ENCODE measurements at regions not wholly inside any gene's neighbourhood (a gene's known extent, or its start where the extent isn't known, plus 50 kb on each side); places are given as distances from the start of the nearest gene placed in this dataset.
"Not testable (repeated sequence)": the region's sequence is repeated elsewhere in the genome, so short reads cannot be mapped to it uniquely, and the experiment has no call there.

- no peak for DNase-seq (ENCODE audit: low spot score in 2 of 2)
- no peak for FAIRE-seq
Observed at GRCh38 chr1:185480545-185480944, 163.5 kb upstream of the IVNS1ABP start.

- FAIRE-seq = no peak
- no peak for DNase-seq (ENCODE audit: low spot score in 2 of 2)
Observed at GRCh38 chr1:185479796-185480195, 162.8 kb upstream of the IVNS1ABP start.

GRCh38 chr1:185478877-185479276 lies 161.8 kb upstream of the IVNS1ABP start:
- no peak for FAIRE-seq
- DNase-seq (ENCODE audit: low spot score in 2 of 2) = no peak

GRCh38 chr1:185477638-185478580 lies 160.9 kb upstream of the IVNS1ABP start:
- no peak for DNase-seq (ENCODE audit: low spot score in 2 of 2)
- FAIRE-seq = no peak

- no peak for DNase-seq (ENCODE audit: low spot score in 2 of 2)
- FAIRE-seq = no peak
Observed at GRCh38 chr1:185474440-185475149, 157.6 kb upstream of the IVNS1ABP start.

GRCh38 chr1:185473186-185473585 lies 156.1 kb upstream of the IVNS1ABP start:
- FAIRE-seq (no peak), DNase-seq (ENCODE audit: low spot score in 2 of 2) (no peak)

- FAIRE-seq = no peak
- DNase-seq (ENCODE audit: low spot score in 2 of 2) = no peak
Observed at GRCh38 chr1:185468626-185469025, 151.6 kb upstream of the IVNS1ABP start.

GRCh38 chr1:185467122-185467521 lies 150.1 kb upstream of the IVNS1ABP start:
- DNase-seq (ENCODE audit: low spot score in 2 of 2) (no peak), FAIRE-seq (no peak)

GRCh38 chr1:185464777-185465176 lies 147.7 kb upstream of the IVNS1ABP start:
- no peak for DNase-seq (ENCODE audit: low spot score in 2 of 2)
- no peak for FAIRE-seq

GRCh38 chr1:185463433-185463832 lies 146.4 kb upstream of the IVNS1ABP start:
- no peak for FAIRE-seq

GRCh38 chr1:185463011-185463410 lies 146.0 kb upstream of the IVNS1ABP start:
- FAIRE-seq (no peak), DNase-seq (ENCODE audit: low spot score in 2 of 2) (no peak)

More at GRCh38 chr1:185463433-185463832, 146.4 kb upstream of the IVNS1ABP start:
- DNase-seq (ENCODE audit: low spot score in 2 of 2) = no peak

GRCh38 chr1:185460723-185461122 lies 143.7 kb upstream of the IVNS1ABP start:
- not testable (repeated sequence) for DNase-seq (ENCODE audit: low spot score in 2 of 2); FAIRE-seq

GRCh38 chr1:185459141-185459540 lies 142.1 kb upstream of the IVNS1ABP start:
- FAIRE-seq (no peak), DNase-seq (ENCODE audit: low spot score in 2 of 2) (no peak)

GRCh38 chr1:185458670-185459069 lies 141.6 kb upstream of the IVNS1ABP start:
- FAIRE-seq = no peak
- no peak for DNase-seq (ENCODE audit: low spot score in 2 of 2)

GRCh38 chr1:185453496-185454192 lies 136.6 kb upstream of the IVNS1ABP start:
- no peak for DNase-seq (ENCODE audit: low spot score in 2 of 2)

GRCh38 chr1:185450917-185451316 lies 133.9 kb upstream of the IVNS1ABP start:
- FAIRE-seq = no peak
- no peak for DNase-seq (ENCODE audit: low spot score in 2 of 2)

More at GRCh38 chr1:185453496-185454192, 136.6 kb upstream of the IVNS1ABP start:
- FAIRE-seq = no peak

GRCh38 chr1:185450060-185450788 lies 133.2 kb upstream of the IVNS1ABP start:
- DNase-seq (ENCODE audit: low spot score in 2 of 2) (no peak), FAIRE-seq (no peak)

GRCh38 chr1:185449378-185450059 lies 132.5 kb upstream of the IVNS1ABP start:
- FAIRE-seq (no peak), DNase-seq (ENCODE audit: low spot score in 2 of 2) (no peak)

- FAIRE-seq = no peak
- no peak for DNase-seq (ENCODE audit: low spot score in 2 of 2)
Observed at GRCh38 chr1:185448591-185449186, 131.6 kb upstream of the IVNS1ABP start.

All from frontal cortex (tissue), 3 donors.